Mammary epithelial cell (primary cell): ENCODE measurements at regions not wholly inside any gene's neighbourhood (a gene's known extent, or its start where the extent isn't known, plus 50 kb on each side); places are given as distances from the start of the nearest gene placed in this dataset.

Experiments used
- CTCF ChIP-seq, 2 donors: IDR thresholded peaks in 1 of 2; conservative IDR thresholded peaks in 1 of 2; 2 replicates each; pipeline ENCODE4 v1.5.1; 2011 to 2012; ENCODE audit warnings: inconsistent platforms in 2 of 2, low read length in 2 of 2, mild to moderate bottlenecking in 2 of 2, control low read depth in 1 of 2, low read depth in 1 of 2; ENCODE audit not compliant: insufficient read depth in 1 of 2; ENCODE audit errors: extremely low read depth in 1 of 2
- EZH2 ChIP-seq: IDR thresholded peaks from 2 replicates; pipeline ENCODE4 v1.6.1; 2012; ENCODE audit warnings: low read length, inconsistent platforms, borderline replicate concordance

GRCh38 chr9:106065579-106066214, 371.4 kb downstream of the TMEM38B start:
- TF ChIP-seq CTCF (conservative IDR thresholded peaks at IDR 0.05 in 1 of 2, IDR thresholded peaks at IDR 0.05 in 1 of 2; ENCODE audit: extremely low read depth in 1 of 2, insufficient read depth in 1 of 2, low read depth in 1 of 2, low read length in 2 of 2): no peak
- TF ChIP-seq EZH2: no peak
